Liver (tissue), 3 donors: ENCODE measurements at regions not wholly inside any gene's neighbourhood (a gene's known extent, or its start where the extent isn't known, plus 50 kb on each side); places are given as distances from the start of the nearest gene placed in this dataset.

ENCODE experiments used
- EGR1 ChIP-seq, 2 donors: IDR thresholded peaks; 2 replicates each; pipeline ENCODE4 v1.6.1; 2016 to 2018; ENCODE audit warnings: antibody characterized with exemption in 2 of 2, low read depth in 2 of 2
- TAF1 ChIP-seq: conservative IDR thresholded peaks from 2 replicates; pipeline ENCODE4 v1.6.1; 2016; ENCODE audit warnings: antibody characterized with exemption, mild to moderate bottlenecking
- TF ChIP-seq, protein P1 (sequence below): fragments of 150-350 bp; IDR thresholded peaks from 2 replicates; pipeline ENCODE4 v1.5.1; 2017; ENCODE audit warnings: improper control_type of control experiment, low read depth, low read length; ENCODE audit not compliant: missing input control
- TF ChIP-seq, protein P2 (sequence below): IDR thresholded peaks from 2 replicates; pipeline ENCODE4 v1.6.1; 2016; ENCODE audit warnings: antibody characterized with exemption
- TF ChIP-seq, protein P3 (sequence below): IDR thresholded peaks from 2 replicates; pipeline ENCODE4 v1.6.1; 2016; ENCODE audit warnings: antibody characterized with exemption, mild to moderate bottlenecking
- TF ChIP-seq, protein P4 (sequence below): IDR thresholded peaks from 2 replicates; pipeline ENCODE4 v1.6.1; 2016; ENCODE audit warnings: antibody characterized with exemption
- donor health status: healthy.
- donor health status: healthy.

GRCh38 chr5:74113927-74114326 is 487.9 kb downstream of the ARHGEF28 start:
- TF ChIP-seq, protein P1, sequence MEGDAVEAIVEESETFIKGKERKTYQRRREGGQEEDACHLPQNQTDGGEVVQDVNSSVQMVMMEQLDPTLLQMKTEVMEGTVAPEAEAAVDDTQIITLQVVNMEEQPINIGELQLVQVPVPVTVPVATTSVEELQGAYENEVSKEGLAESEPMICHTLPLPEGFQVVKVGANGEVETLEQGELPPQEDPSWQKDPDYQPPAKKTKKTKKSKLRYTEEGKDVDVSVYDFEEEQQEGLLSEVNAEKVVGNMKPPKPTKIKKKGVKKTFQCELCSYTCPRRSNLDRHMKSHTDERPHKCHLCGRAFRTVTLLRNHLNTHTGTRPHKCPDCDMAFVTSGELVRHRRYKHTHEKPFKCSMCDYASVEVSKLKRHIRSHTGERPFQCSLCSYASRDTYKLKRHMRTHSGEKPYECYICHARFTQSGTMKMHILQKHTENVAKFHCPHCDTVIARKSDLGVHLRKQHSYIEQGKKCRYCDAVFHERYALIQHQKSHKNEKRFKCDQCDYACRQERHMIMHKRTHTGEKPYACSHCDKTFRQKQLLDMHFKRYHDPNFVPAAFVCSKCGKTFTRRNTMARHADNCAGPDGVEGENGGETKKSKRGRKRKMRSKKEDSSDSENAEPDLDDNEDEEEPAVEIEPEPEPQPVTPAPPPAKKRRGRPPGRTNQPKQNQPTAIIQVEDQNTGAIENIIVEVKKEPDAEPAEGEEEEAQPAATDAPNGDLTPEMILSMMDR: no peak
- TF ChIP-seq TAF1 (no peak), EGR1 (IDR thresholded peaks at IDR 0.05; ENCODE audit: low read depth in 2 of 2) (no peak)
- TF ChIP-seq, protein P2, sequence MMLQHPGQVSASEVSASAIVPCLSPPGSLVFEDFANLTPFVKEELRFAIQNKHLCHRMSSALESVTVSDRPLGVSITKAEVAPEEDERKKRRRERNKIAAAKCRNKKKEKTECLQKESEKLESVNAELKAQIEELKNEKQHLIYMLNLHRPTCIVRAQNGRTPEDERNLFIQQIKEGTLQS: no peak
- TF ChIP-seq, protein P3, sequence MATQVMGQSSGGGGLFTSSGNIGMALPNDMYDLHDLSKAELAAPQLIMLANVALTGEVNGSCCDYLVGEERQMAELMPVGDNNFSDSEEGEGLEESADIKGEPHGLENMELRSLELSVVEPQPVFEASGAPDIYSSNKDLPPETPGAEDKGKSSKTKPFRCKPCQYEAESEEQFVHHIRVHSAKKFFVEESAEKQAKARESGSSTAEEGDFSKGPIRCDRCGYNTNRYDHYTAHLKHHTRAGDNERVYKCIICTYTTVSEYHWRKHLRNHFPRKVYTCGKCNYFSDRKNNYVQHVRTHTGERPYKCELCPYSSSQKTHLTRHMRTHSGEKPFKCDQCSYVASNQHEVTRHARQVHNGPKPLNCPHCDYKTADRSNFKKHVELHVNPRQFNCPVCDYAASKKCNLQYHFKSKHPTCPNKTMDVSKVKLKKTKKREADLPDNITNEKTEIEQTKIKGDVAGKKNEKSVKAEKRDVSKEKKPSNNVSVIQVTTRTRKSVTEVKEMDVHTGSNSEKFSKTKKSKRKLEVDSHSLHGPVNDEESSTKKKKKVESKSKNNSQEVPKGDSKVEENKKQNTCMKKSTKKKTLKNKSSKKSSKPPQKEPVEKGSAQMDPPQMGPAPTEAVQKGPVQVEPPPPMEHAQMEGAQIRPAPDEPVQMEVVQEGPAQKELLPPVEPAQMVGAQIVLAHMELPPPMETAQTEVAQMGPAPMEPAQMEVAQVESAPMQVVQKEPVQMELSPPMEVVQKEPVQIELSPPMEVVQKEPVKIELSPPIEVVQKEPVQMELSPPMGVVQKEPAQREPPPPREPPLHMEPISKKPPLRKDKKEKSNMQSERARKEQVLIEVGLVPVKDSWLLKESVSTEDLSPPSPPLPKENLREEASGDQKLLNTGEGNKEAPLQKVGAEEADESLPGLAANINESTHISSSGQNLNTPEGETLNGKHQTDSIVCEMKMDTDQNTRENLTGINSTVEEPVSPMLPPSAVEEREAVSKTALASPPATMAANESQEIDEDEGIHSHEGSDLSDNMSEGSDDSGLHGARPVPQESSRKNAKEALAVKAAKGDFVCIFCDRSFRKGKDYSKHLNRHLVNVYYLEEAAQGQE: no peak
- TF ChIP-seq, protein P4, sequence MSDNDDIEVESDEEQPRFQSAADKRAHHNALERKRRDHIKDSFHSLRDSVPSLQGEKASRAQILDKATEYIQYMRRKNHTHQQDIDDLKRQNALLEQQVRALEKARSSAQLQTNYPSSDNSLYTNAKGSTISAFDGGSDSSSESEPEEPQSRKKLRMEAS: no peak
